H1 (cell line): ENCODE measurements at regions not wholly inside any gene's neighbourhood (a gene's known extent, or its start where the extent isn't known, plus 50 kb on each side); places are given as distances from the start of the nearest gene placed in this dataset.

Experiments
- CTCF ChIA-PET: fragments of 300-600 bp; sonication (Branson Sonifier 250); formaldehyde crosslinking; loops from one replicate; lab custom pipeline; 2021; ENCODE audit not compliant: partially characterized antibody; lab: Charles Lee
- POLR2A ChIA-PET: fragments of 300-600 bp; sonication (Branson Sonifier 250); formaldehyde crosslinking; loops from one replicate; lab custom pipeline; 2021; ENCODE audit warnings: inconsistent platforms; ENCODE audit not compliant: partially characterized antibody; lab: Charles Lee
- DNase-seq, 2 experiments: peaks; one replicate each; pipeline versions ENCODE4 v3.0.0 to v3.0.0-alpha.2; 2010 to 2022; ENCODE audit warnings: low spot score in 2 of 2, low read depth in 1 of 2, mixed read lengths in 1 of 2
- FAIRE-seq: peaks from 2 replicates; lab custom pipeline; 2011; peaks lifted over from hg19 to GRCh38; lab: Jason Lieb, UNC
- H2AFZ ChIP-seq: 2 replicates; pipeline ENCODE4 v1.8.1; 2012; ENCODE audit warnings: low read length, inconsistent platforms
- H2AK5ac ChIP-seq: 2 replicates; pipeline ENCODE4 v1.6.1; 2013; ENCODE audit warnings: low read depth, low read length
- H2BK120ac ChIP-seq: replicated peaks from 2 replicates; pipeline ENCODE3; 2013; ENCODE audit warnings: low read depth, low read length, inconsistent platforms
- H2BK12ac ChIP-seq: 2 replicates; pipeline ENCODE4 v1.6.1; 2013; ENCODE audit warnings: low read depth, low read length
- H2BK15ac ChIP-seq: 2 replicates; pipeline ENCODE4 v1.6.1; 2013; ENCODE audit warnings: low read length
- H2BK20ac ChIP-seq: 2 replicates; pipeline ENCODE4 v1.6.1; 2013; ENCODE audit warnings: low read length
- H2BK5ac ChIP-seq: 2 replicates; pipeline ENCODE4 v1.6.1; 2013; ENCODE audit warnings: low read depth, low read length
- H3K14ac ChIP-seq: 2 replicates; pipeline ENCODE4 v1.6.1; 2013; ENCODE audit warnings: inconsistent platforms; ENCODE audit not compliant: insufficient read length
- H3K18ac ChIP-seq: 2 replicates; pipeline ENCODE4 v1.6.1; 2013; ENCODE audit warnings: low read length; ENCODE audit errors: extremely low read depth
- H3K23ac ChIP-seq: 2 replicates; pipeline ENCODE4 v1.6.1; 2013; ENCODE audit warnings: inconsistent platforms; ENCODE audit not compliant: insufficient read length
- H3K23me2 ChIP-seq: 2 replicates; pipeline ENCODE4 v1.6.1; 2013; ENCODE audit warnings: low read depth, low read length
- H3K27ac ChIP-seq: 2 replicates; pipeline ENCODE4 v1.6.1; 2011; ENCODE audit warnings: low read depth, low read length, inconsistent platforms
- H3K27me3 ChIP-seq, 4 experiments: replicated peaks in 1 of 4; 1 replicate in 1 of 4; 2 replicates in 3 of 4; pipeline versions ENCODE4 v1.6.1 to v1.8.1; 2011 to 2013; ENCODE audit warnings: low read length in 3 of 4, mild to moderate bottlenecking in 3 of 4, inconsistent platforms in 2 of 4, mixed read lengths in 2 of 4, moderate library complexity in 1 of 4; ENCODE audit not compliant: control insufficient read depth in 3 of 4, insufficient read depth in 3 of 4; ENCODE audit errors: extremely low read depth in 1 of 4
- H3K36me3 ChIP-seq, 4 experiments: 2 replicates each; pipeline versions ENCODE4 v1.6.1 to v1.8.1; 2011 to 2013; ENCODE audit warnings: mild to moderate bottlenecking in 4 of 4, low read length in 3 of 4, moderate library complexity in 2 of 4, control low read depth in 1 of 4, inconsistent platforms in 1 of 4; ENCODE audit not compliant: insufficient read depth in 4 of 4, control insufficient read depth in 2 of 4
- H3K4ac ChIP-seq: replicated peaks from 2 replicates; pipeline ENCODE3; 2013; ENCODE audit warnings: low read length, low read depth, mixed read lengths, inconsistent platforms; ENCODE audit not compliant: insufficient read length
- H3K4me1 ChIP-seq, 4 experiments: replicated peaks in 1 of 4; 1 replicate in 1 of 4; 2 replicates in 3 of 4; pipeline versions ENCODE4 v1.6.1 to v1.8.1; 2011 to 2013; ENCODE audit warnings: low read length in 3 of 4, inconsistent platforms in 2 of 4, mixed read lengths in 1 of 4; ENCODE audit not compliant: insufficient read depth in 4 of 4, control insufficient read depth in 3 of 4
- H3K4me2 ChIP-seq, 2 experiments: 2 replicates each; pipeline versions ENCODE4 v1.6.1 to v1.8.1; 2011 to 2013; ENCODE audit warnings: low read depth in 2 of 2, low read length in 2 of 2, control low read depth in 1 of 2, inconsistent platforms in 1 of 2, mild to moderate bottlenecking in 1 of 2; ENCODE audit not compliant: insufficient read depth in 1 of 2
- H3K4me3 ChIP-seq, 4 experiments: fragments of 200-600, 300-600 bp in 1 of 4; sonication (generic), shearing (Covaris generic), sonication (Bioruptor Twin) in 1 of 4; 2 replicates each; pipeline versions ENCODE4 v1.5.1 to v1.8.1; 2011 to 2016; ENCODE audit warnings: low read length in 4 of 4, low read depth in 3 of 4, control low read depth in 2 of 4, inconsistent platforms in 2 of 4, mild to moderate bottlenecking in 2 of 4, mixed read lengths in 1 of 4, moderate library complexity in 1 of 4; ENCODE audit not compliant: insufficient read depth in 2 of 4; ENCODE audit errors: extremely low read depth in 1 of 4
- H3K56ac ChIP-seq: replicated peaks from 2 replicates; pipeline ENCODE3; 2013; ENCODE audit warnings: low read depth, mild to moderate bottlenecking, mixed read lengths, low read length, inconsistent platforms; ENCODE audit not compliant: insufficient read length
- H3K79me1 ChIP-seq: 2 replicates; pipeline ENCODE4 v1.6.1; 2013; ENCODE audit warnings: low read depth, low read length, control low read depth
- H3K79me2 ChIP-seq, 2 experiments: 2 replicates each; pipeline versions ENCODE4 v1.6.1 to v1.8.1; 2012 to 2013; ENCODE audit warnings: low read length in 2 of 2, mild to moderate bottlenecking in 2 of 2, inconsistent platforms in 1 of 2; ENCODE audit not compliant: insufficient read depth in 2 of 2, control insufficient read depth in 1 of 2
- H3K9ac ChIP-seq, 4 experiments: replicated peaks in 1 of 4; 1 replicate in 1 of 4; 2 replicates in 3 of 4; pipeline versions ENCODE4 v1.6.1 to v1.8.1; 2011 to 2013; ENCODE audit warnings: low read depth in 3 of 4, low read length in 3 of 4, control low read depth in 2 of 4, mild to moderate bottlenecking in 2 of 4, moderate library complexity in 2 of 4, inconsistent platforms in 1 of 4; ENCODE audit errors: extremely low read depth in 1 of 4
- H3K9me3 ChIP-seq, 2 experiments: 2 replicates each; pipeline versions ENCODE4 v1.6.1 to v1.8.1; 2012 to 2013; ENCODE audit warnings: mild to moderate bottlenecking in 2 of 2, moderate library complexity in 2 of 2, control low read depth in 1 of 2, inconsistent platforms in 1 of 2, low read depth in 1 of 2, low read length in 1 of 2, mixed read lengths in 1 of 2; ENCODE audit not compliant: insufficient read depth in 2 of 2
- H4K20me1 ChIP-seq, 2 experiments: replicated peaks in 1 of 2; 2 replicates each; pipeline versions ENCODE3 to v1.8.1; 2011 to 2013; ENCODE audit warnings: inconsistent platforms in 2 of 2, low read length in 2 of 2, mild to moderate bottlenecking in 1 of 2; ENCODE audit not compliant: insufficient read depth in 2 of 2, control insufficient read depth in 1 of 2
- H4K5ac ChIP-seq: 2 replicates; pipeline ENCODE4 v1.6.1; 2013; ENCODE audit warnings: low read length, low read depth, mixed read lengths, inconsistent platforms; ENCODE audit not compliant: insufficient read length
- H4K8ac ChIP-seq: 2 replicates; pipeline ENCODE4 v1.8.0; 2013; ENCODE audit warnings: mild to moderate bottlenecking, moderate library complexity, low read length, inconsistent platforms; ENCODE audit not compliant: insufficient read depth; ENCODE audit errors: extremely low read depth
- H4K91ac ChIP-seq: replicated peaks from 2 replicates; pipeline ENCODE3; 2013; ENCODE audit warnings: low read length, mixed read lengths, inconsistent platforms; ENCODE audit not compliant: insufficient read length
- BRCA1 ChIP-seq: IDR thresholded peaks from 2 replicates; pipeline ENCODE4 v1.6.1; 2012; ENCODE audit warnings: low read depth, low read length, improper control_type of control experiment
- WGBS, 2 experiments: shearing (Covaris generic) in 1 of 2; methylation state at CpG; one replicate each; pipeline versions ENCODE4 v1.1.6 to v1.1.7; 2013 to 2015; ENCODE audit warnings: low lambda C conversion rate in 2 of 2, mixed read lengths in 2 of 2, inconsistent platforms in 1 of 2, low coverage in 1 of 2, missing lambda C conversion rate in 1 of 2; ENCODE audit not compliant: insufficient replicate concordance in 2 of 2, insufficient coverage in 1 of 2, insufficient read length in 1 of 2; ENCODE audit errors: extremely low coverage in 1 of 2, missing lambda C conversion rate in 1 of 2; 5-methylcytosine and 5-hydroxymethylcytosine counted together

- Histone ChIP-seq H2BK12ac (no peak overlapping the region), H2BK120ac (no peak overlapping the region), H3K4me1 (peaks cover 0 to 8% (median 3%) of the 10 kb centered on the region in 4 experiments; a peak in 3 of 7 replicates), H4K5ac (no peak overlapping the region), H3K27me3 (no peaks in the 10 kb centered on the region), H3K23ac (no peak overlapping the region), H3K14ac (no peak overlapping the region), H3K4me2 (no peak overlapping the region), H4K91ac (no peak overlapping the region), H3K56ac (no peak overlapping the region), H3K4ac (no peak overlapping the region), H3K79me2 (no peaks in the 10 kb centered on the region), H2BK5ac (no peak overlapping the region), H3K18ac (no peak overlapping the region), H3K9me3 (no peaks in the 10 kb centered on the region), H4K8ac (no peak overlapping the region), H3K23me2 (no peaks in the 10 kb centered on the region), H4K20me1 (no peaks in the 10 kb centered on the region), H2BK20ac (no peak overlapping the region), H3K79me1 (no peaks in the 10 kb centered on the region), H3K9ac (no peak overlapping the region), H2BK15ac (no peak overlapping the region), H3K4me3 (no peak overlapping the region), H2AK5ac (no peak overlapping the region), H3K36me3 (no peaks in the 10 kb centered on the region; a peak in 1 of 8 replicates), H3K27ac (no peak overlapping the region), H2AFZ (no peak overlapping the region)
- ChIA-PET POLR2A (no interaction called here), CTCF (interaction anchor here (0.6 to 0.7 kb wide), 2 partner anchors 11 to 522 kb away, joined by 3 read pairs; no protein-coding TSS in a partner anchor)
- FAIRE-seq, result no peak
- TF ChIP-seq BRCA1, result no peak
- no peak for DNase-seq
- 87% methylated on average over 7 of the region's 7 CpGs; no CpG with 5 or more reads in 1 of the 2 experiments for WGBS, 2 experiments
These were observed 575.6 kb upstream of the KIRREL3 start for GRCh38 chr11:127576210-127576609.
